ENCODE measurements at regions not wholly inside any gene's neighbourhood (a gene's known extent, or its start where the extent isn't known, plus 50 kb on each side); places are given as distances from the start of the nearest gene placed in this dataset.

DNA sequence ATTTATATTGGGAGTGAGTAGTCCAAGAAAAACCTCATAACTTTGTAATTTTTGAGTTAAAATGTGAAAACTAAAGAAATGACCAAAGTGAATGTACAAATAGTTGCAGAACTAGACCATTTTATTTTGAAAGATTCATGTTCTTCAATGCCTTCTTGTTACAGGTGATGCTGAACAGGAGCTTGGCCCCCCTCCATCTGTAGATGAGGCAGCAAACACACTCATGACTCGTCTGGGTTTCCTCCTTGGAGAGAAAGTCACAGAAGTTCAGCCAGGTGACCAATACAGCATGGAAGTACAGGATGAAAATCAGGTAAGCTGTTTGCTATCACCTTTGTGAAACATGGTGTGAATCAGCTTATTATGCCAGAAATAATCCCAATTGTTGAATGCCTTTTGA, 227.8 kb downstream of the TANC2 start:
- DNase-seq: no peak
- 85% methylated on average over 1 of the region's 1 CpG for WGBS (ENCODE audit: low lambda C conversion rate)
- ChIA-PET POLR2A (no interaction called here), CTCF (interaction anchor here (1.2 kb wide), 1 partner anchor 78 kb away, joined by 3 read pairs; no protein-coding TSS in a partner anchor)
- Histone ChIP-seq H3K9ac (no peak overlapping the region), H3K4me3 (ENCODE audit: low read depth in 2 of 2, low read length in 1 of 2) (no peak overlapping the region), H3K36me3 (replicated peaks in 1 of 2; ENCODE audit: control insufficient read depth in 1 of 2, insufficient read depth in 2 of 2, low read length in 1 of 2) (peaks cover 35 to 51% of the 10 kb centered on the region in 2 experiments), H3K9me2 (no peaks in the 10 kb centered on the region), H3K79me2 (ENCODE audit: insufficient read depth) (peaks cover 62% of the 10 kb centered on the region), H4K20me1 (ENCODE audit: insufficient read depth) (no peaks in the 10 kb centered on the region), H3K27me3 (ENCODE audit: insufficient read depth) (no peaks in the 10 kb centered on the region), H2AFZ (ENCODE audit: low read depth) (no peak overlapping the region), H3K4me1 (ENCODE audit: control insufficient read depth in 1 of 2, insufficient read depth in 2 of 2, low read depth in 1 of 2, low read length in 1 of 2) (peaks cover 0 to 2% of the 10 kb centered on the region in 2 experiments; a peak in 2 of 4 replicates), H3K4me2 (no peak overlapping the region), H3K9me3 (no peaks in the 10 kb centered on the region), H3F3A (replicated peaks; ENCODE audit: insufficient read depth) (peaks cover 21% of the 10 kb centered on the region), H3K27ac (ENCODE audit: low read depth in 2 of 2, low read length in 1 of 2) (no peak overlapping the region)
- TF ChIP-seq, protein P1, sequence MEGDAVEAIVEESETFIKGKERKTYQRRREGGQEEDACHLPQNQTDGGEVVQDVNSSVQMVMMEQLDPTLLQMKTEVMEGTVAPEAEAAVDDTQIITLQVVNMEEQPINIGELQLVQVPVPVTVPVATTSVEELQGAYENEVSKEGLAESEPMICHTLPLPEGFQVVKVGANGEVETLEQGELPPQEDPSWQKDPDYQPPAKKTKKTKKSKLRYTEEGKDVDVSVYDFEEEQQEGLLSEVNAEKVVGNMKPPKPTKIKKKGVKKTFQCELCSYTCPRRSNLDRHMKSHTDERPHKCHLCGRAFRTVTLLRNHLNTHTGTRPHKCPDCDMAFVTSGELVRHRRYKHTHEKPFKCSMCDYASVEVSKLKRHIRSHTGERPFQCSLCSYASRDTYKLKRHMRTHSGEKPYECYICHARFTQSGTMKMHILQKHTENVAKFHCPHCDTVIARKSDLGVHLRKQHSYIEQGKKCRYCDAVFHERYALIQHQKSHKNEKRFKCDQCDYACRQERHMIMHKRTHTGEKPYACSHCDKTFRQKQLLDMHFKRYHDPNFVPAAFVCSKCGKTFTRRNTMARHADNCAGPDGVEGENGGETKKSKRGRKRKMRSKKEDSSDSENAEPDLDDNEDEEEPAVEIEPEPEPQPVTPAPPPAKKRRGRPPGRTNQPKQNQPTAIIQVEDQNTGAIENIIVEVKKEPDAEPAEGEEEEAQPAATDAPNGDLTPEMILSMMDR (IDR thresholded peaks at IDR 0.05): no peak
- no peak for TF ChIP-seq EP300 (IDR thresholded peaks at IDR 0.05; ENCODE audit: borderline replicate concordance in 1 of 2, low read depth in 1 of 2, low read length in 1 of 2)
- no peak for TF ChIP-seq REST (IDR thresholded peaks at IDR 0.05; ENCODE audit: low read depth, low read length)
- TF ChIP-seq, protein P2, sequence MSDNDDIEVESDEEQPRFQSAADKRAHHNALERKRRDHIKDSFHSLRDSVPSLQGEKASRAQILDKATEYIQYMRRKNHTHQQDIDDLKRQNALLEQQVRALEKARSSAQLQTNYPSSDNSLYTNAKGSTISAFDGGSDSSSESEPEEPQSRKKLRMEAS (IDR thresholded peaks at IDR 0.05; ENCODE audit: low read depth): no peak
- 0 out of 2 replicates have a peak, but pooled peaks have one; percentile 11 for TF ChIP-seq NFIC (IDR thresholded peaks at IDR 0.05; ENCODE audit: borderline replicate concordance)
- no peak for TF ChIP-seq RXRA (IDR thresholded peaks at IDR 0.05; ENCODE audit: borderline replicate concordance, low read depth)
- TF ChIP-seq EZH2phosphoT487 (IDR thresholded peaks at IDR 0.05; ENCODE audit: borderline replicate concordance, low read depth): no peak
- TF ChIP-seq SIN3A (IDR thresholded peaks at IDR 0.05; ENCODE audit: borderline replicate concordance, low read depth, low read length): no peak
- TF ChIP-seq, protein P3, sequence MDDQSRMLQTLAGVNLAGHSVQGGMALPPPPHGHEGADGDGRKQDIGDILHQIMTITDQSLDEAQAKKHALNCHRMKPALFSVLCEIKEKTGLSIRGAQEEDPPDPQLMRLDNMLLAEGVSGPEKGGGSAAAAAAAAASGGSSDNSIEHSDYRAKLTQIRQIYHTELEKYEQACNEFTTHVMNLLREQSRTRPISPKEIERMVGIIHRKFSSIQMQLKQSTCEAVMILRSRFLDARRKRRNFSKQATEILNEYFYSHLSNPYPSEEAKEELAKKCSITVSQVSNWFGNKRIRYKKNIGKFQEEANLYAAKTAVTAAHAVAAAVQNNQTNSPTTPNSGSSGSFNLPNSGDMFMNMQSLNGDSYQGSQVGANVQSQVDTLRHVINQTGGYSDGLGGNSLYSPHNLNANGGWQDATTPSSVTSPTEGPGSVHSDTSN (IDR thresholded peaks at IDR 0.05): 0 out of 2 replicates have a peak, but pooled peaks have one; percentile 14
- no peak for TF ChIP-seq TEAD4 (IDR thresholded peaks at IDR 0.05; ENCODE audit: borderline replicate concordance, insufficient read depth)
- no peak for TF ChIP-seq MEF2A (IDR thresholded peaks at IDR 0.05; ENCODE audit: borderline replicate concordance, low read depth)
- TF ChIP-seq GABPA (IDR thresholded peaks at IDR 0.05; ENCODE audit: low read depth): no peak
- TF ChIP-seq RCOR1 (IDR thresholded peaks at IDR 0.05; ENCODE audit: low read length): no peak
- TF ChIP-seq GATA2 (CRISPR knock-in tag; IDR thresholded peaks at IDR 0.05): no peak
- peak; percentile 54 for TF ChIP-seq TCF12 (IDR thresholded peaks at IDR 0.05)
- TF ChIP-seq, protein P4, sequence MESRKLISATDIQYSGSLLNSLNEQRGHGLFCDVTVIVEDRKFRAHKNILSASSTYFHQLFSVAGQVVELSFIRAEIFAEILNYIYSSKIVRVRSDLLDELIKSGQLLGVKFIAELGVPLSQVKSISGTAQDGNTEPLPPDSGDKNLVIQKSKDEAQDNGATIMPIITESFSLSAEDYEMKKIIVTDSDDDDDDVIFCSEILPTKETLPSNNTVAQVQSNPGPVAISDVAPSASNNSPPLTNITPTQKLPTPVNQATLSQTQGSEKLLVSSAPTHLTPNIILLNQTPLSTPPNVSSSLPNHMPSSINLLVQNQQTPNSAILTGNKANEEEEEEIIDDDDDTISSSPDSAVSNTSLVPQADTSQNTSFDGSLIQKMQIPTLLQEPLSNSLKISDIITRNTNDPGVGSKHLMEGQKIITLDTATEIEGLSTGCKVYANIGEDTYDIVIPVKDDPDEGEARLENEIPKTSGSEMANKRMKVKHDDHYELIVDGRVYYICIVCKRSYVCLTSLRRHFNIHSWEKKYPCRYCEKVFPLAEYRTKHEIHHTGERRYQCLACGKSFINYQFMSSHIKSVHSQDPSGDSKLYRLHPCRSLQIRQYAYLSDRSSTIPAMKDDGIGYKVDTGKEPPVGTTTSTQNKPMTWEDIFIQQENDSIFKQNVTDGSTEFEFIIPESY (IDR thresholded peaks at IDR 0.05; ENCODE audit: borderline replicate concordance, low read depth): no peak
- 0 out of 2 replicates have a peak, but pooled peaks have one; percentile 28 for TF ChIP-seq FOSL2 (IDR thresholded peaks at IDR 0.05; ENCODE audit: borderline replicate concordance, low read depth)
- TF ChIP-seq RAD21 (IDR thresholded peaks at IDR 0.05; ENCODE audit: low read length): no peak
- TF ChIP-seq JUND (IDR thresholded peaks at IDR 0.05): no peak
- no peak for TF ChIP-seq CHD2 (IDR thresholded peaks at IDR 0.05; ENCODE audit: low read length, partially characterized antibody)
- TF ChIP-seq NRF1 (IDR thresholded peaks at IDR 0.05; ENCODE audit: low read depth, low read length): no peak
- no peak for TF ChIP-seq USF2 (IDR thresholded peaks at IDR 0.05; ENCODE audit: borderline replicate concordance, low read depth, low read length)
- TF ChIP-seq, protein P5, sequence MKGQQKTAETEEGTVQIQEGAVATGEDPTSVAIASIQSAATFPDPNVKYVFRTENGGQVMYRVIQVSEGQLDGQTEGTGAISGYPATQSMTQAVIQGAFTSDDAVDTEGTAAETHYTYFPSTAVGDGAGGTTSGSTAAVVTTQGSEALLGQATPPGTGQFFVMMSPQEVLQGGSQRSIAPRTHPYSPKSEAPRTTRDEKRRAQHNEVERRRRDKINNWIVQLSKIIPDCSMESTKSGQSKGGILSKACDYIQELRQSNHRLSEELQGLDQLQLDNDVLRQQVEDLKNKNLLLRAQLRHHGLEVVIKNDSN (IDR thresholded peaks at IDR 0.05; ENCODE audit: borderline replicate concordance, low read depth): no peak
